H1 (cell line): ENCODE measurements at regions not wholly inside any gene's neighbourhood (a gene's known extent, or its start where the extent isn't known, plus 50 kb on each side); places are given as distances from the start of the nearest gene placed in this dataset.

Experiments
- CREB1 ChIP-seq: IDR thresholded peaks from 2 replicates; pipeline ENCODE4 v1.6.1; 2012; ENCODE audit warnings: inconsistent platforms
- EZH2 ChIP-seq: fragments of 200-600 bp; sonication (generic); IDR thresholded peaks from 2 replicates; pipeline ENCODE4 v1.7.1; 2012; ENCODE audit warnings: low read depth, mild to moderate bottlenecking, moderate library complexity, low read length, inconsistent platforms; ENCODE audit not compliant: severe bottlenecking
- FOSL1 ChIP-seq: IDR thresholded peaks from 2 replicates; pipeline ENCODE4 v1.6.1; 2011; ENCODE audit warnings: mild to moderate bottlenecking, low read depth, low read length, moderate library complexity; ENCODE audit not compliant: insufficient read depth
- TF ChIP-seq, protein P1 (sequence below), 3 experiments: IDR thresholded peaks; 1 replicate in 2 of 3; 2 replicates in 1 of 3; pipeline versions ENCODE4 v1.5.1 to v1.6.1; 2011; ENCODE audit warnings: low read length in 3 of 3, mild to moderate bottlenecking in 3 of 3, inconsistent platforms in 2 of 3, low read depth in 1 of 3, moderate library complexity in 1 of 3; ENCODE audit not compliant: insufficient read depth in 1 of 3; ENCODE audit errors: control extremely low read depth in 1 of 3

DNA sequence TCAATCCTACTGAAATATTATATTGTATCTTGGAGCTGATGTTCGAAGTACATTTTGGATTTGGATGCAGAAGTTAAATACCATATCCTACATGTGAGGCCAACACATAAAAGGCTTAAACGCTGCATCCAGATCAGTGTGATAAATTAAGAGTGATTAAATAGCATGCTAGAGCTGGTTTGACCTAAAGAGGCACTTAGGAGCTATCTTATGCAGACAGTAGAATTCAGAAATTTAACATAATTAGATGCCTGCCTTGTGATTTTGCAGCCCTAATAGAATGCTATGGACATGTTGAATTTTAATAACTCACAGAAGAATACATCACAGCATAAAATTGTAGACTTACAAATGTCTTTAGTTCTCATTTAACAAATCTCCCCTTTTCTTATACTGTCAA, 501.2 kb upstream of the LINC00305 start:
- no peak for TF ChIP-seq EZH2
- no peak for TF ChIP-seq FOSL1
- TF ChIP-seq, protein P1, sequence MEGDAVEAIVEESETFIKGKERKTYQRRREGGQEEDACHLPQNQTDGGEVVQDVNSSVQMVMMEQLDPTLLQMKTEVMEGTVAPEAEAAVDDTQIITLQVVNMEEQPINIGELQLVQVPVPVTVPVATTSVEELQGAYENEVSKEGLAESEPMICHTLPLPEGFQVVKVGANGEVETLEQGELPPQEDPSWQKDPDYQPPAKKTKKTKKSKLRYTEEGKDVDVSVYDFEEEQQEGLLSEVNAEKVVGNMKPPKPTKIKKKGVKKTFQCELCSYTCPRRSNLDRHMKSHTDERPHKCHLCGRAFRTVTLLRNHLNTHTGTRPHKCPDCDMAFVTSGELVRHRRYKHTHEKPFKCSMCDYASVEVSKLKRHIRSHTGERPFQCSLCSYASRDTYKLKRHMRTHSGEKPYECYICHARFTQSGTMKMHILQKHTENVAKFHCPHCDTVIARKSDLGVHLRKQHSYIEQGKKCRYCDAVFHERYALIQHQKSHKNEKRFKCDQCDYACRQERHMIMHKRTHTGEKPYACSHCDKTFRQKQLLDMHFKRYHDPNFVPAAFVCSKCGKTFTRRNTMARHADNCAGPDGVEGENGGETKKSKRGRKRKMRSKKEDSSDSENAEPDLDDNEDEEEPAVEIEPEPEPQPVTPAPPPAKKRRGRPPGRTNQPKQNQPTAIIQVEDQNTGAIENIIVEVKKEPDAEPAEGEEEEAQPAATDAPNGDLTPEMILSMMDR (IDR thresholded peaks at IDR 0.05; ENCODE audit: control extremely low read depth in 1 of 3, insufficient read depth in 1 of 3, low read depth in 1 of 3, low read length in 3 of 3) = no peak
- no peak for TF ChIP-seq CREB1
